HG03457 (cell line): ENCODE measurements at regions not wholly inside any gene's neighbourhood (a gene's known extent, or its start where the extent isn't known, plus 50 kb on each side); places are given as distances from the start of the nearest gene placed in this dataset.

Experiments used
- ATAC-seq: cut with Tn5 transposase; IDR thresholded peaks from one replicate; pipeline ENCODE4 v1.9.1; 2021; ENCODE audit warnings: moderate number of reproducible peaks; ENCODE audit not compliant: unreplicated experiment

DNA sequence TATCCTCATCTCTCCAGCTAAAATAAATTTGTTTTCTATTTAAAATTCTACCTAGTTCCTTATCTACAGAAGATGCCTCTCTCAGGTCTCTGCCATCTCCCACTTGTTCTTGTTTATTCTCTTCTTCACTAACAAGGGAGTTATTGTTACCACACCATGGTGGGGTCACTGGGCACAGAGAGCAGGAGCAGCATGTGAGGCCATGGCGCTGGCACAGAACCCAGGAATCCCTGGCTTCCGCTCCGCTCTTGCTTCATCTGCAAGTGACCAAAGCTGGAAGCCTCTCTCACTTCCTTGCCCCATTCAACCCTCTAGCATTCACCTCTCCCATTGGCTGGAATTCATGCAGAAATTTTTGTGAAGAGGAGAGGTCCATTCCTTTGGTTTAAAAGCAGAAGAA is 190.7 kb upstream of the NCAM1 start:
- no peak for ATAC-seq

DNA sequence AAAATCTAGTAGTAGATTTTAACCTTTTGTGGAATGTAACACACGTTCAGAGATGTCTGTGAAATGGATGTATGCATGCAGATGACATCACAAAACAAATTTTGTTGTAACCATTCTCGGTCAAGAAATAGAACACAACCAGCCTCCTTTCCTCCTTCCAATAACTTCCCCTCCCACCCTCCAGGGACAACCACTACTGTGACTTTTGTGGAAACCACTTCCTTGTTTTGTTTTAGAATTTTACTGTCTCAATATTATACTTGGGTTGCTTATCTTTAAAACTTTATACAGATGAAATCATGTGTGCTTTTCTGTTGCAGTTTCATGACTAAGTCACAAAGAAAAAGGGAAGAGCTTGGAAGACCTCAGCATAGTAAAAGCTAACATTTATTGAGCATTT is 189.4 kb upstream of the NCAM1 start:
- ATAC-seq, result no peak

DNA sequence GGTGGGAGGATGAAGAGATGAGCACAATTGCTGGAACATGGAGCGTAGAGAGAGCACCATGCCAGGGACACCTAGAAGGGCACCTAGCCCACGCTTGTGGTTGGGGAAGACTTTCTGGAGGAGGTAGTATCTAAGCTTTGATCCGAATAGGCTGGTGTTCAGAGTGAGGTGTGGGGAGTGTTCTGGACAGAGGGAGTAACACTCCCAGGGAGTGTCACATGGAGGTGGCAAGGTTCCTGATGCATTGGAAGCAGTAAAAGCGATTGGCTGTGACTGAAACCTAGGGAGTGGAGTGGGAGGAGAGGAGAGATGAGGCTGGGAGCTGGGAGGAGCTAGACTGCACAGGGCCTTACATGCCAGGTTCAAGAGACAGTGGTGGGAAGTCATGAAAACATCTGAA is 188.0 kb upstream of the NCAM1 start:
- no peak for ATAC-seq

DNA sequence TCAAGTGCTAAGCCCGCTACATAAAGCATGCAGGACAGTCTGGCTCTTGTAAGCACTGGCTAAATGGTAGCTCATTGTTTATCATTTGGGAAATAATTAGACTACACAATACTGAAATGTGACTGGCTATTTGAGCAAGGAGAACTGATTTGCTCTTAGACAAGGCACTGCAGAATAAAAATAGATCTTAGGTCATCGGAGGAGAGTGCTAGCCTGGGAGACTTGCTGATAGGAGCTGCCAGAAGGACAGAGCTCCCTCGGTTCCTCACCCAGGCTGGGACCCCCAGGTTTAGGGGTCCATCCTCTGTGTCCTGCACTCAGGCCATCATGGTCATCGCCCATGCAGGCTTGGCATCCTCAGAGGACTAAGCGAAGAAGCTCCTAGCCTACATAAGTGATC is 184.4 kb upstream of the NCAM1 start:
- no peak for ATAC-seq

DNA sequence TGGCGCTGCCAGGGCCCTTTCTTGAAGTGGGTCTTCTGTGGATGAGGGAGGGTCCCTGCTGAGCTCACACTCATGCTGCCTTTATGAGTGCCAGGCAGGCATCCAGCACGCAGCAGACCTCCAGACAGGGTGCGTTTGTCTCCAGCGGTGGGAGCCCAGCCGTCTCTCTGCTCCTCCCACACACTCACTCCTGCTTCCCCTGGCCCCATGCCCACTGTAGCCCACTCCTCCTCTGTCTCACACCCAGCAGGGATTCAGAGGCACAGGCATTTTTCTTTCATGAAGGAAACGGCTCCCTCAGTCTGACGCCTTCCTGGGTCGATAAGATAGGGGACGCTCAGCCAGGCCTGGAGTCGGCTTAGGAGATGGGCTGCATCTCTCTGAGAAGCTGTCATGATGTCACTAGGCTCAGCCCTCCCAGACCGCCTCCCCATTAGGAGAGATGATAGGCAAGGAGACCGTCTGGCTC is 183.9 kb upstream of the NCAM1 start:
- ATAC-seq, result no peak

DNA sequence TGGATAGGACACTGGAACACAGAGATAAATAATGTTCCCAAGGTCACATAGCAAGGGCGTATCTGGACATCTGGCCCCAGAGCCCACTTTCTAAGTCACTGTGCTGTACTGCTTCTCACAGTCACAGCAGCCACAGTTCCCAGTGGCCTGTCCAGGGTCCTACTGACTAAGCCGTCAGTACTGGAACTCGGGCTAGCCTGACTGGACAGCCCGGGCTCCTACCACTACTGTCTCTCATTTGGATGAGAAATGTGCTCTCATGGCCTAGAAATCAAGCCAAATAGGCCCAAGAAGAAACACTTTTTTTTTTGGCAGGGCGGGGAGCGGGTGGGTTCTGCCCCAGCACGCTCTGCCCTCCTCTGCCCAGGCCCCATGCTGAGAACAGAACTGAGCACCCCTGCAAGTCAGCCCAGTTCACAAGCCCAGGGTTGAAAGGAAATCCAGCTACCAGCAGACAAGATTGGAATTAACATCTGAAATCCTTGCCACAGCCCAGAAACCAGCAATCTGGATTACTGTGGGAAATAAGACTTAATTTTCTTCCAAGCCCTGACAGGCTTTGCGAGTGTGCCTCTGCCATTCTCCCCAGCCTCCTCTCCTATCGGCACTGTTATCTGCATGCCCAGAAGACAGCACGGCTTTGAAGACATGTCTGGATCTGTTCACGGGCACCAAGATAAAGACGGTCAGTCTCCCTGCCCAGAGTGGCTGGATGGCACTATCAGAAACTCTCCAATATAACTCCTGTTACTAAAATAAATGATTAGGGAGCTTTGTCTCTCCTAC is 182.9 kb upstream of the NCAM1 start:
- no peak for ATAC-seq

DNA sequence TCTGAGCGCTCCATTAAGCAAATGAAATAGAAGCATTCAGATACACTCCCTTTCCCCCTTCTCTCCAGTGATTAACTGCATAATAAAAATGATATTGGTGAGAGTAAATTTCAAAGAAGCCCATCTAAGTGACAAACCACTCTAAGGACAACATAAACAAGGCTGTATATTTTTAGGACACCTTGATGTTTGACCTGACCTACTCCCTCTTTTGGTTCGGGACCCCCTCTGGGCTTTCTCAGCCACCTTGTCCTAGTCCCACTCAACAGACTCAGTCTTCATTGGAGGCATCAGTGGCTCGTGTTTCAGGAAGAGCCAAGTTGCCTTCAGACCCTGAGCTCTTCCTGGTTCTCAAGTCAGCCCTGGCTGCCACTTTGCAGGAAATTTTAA is 182.3 kb upstream of the NCAM1 start:
- ATAC-seq, result no peak

DNA sequence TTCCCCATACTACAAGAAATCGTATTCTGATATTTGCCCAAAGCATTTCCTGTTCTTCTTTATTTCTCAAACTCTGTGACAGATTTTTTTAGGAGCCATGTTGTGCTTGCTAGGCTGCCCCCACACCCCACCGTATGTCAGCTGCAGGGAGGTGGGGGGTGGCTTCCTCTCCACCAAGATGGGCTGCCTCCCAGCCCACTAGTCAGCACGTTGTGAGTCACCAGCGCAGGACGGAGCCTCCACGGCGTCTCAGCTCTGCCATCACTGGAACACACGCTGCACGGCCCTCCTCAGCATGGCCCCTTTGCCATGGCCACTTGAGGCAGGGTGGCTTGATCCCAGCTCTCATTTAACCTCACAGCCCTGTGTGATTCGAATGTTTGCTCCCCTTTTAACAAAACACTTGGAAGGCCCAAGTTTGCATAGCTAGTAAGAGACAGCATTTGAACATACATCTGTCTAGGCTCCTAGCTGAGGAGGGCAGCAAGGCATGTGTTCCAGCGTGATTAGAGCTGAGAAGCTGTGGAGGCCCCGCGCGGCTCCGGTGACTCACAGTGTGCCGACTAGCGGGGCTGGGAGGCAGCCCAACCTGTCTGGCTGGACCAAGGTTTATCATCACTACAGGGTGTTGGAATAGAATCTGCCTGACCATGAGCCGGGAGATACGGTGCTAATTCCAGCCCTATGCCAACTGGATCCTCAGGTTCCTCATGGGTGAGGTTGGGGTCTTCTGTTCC is 180.7 kb upstream of the NCAM1 start:
- ATAC-seq, result no peak

DNA sequence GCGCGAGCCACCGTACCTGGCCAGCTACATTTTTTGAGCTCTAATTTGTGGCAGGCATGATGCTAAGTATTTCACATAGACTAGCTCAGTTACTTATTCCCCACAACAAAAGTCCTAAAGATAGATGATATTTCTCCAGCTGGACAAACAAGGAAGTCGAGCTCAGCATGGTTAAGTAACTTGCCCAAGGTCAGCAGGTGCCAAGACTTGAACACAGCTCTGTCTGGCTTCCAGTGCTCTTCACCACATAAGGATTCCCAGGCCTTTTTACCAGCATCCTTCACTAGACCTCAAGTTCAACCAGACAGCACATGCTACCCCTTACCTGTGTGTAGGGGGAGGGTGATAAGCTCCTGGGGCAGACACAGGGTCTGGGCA is 177.3 kb upstream of the NCAM1 start:
- ATAC-seq, result no peak

DNA sequence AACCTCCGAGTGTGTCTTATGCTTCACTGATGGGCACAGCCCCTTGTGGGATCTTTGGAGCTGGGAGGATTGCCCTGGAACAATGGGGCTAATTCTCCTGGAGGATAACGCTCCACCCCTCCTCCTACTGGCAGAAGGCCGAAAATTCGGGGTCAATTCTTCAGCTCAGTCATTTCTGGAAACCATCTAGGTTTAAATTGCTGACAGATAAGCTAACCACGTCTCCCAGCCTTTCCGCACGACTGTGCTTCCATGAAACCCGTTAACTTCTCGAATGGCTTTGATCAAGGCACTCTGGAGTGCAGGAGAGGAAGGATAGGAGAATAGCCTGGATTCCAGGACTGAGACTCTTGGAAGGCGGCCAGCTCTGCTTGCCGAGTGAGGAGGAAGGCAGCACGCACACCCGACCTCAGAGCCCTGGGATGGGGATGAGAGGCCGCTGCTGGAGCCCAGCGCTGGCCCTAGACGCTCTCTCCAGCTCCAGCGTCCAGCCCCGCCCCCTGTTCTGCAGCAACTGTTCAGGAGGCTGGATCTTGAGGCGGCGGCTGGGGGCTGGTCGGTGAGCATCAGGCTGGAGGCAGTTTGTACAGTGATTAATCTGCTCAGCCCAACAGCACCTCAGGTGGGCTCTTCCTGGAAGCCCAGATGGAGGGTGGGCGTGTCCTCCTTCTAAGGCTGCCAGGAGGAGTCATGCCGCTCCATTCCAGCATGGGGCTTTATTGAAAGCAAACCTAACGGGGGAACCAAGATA is 176.7 kb upstream of the NCAM1 start:
- ATAC-seq, result no peak

DNA sequence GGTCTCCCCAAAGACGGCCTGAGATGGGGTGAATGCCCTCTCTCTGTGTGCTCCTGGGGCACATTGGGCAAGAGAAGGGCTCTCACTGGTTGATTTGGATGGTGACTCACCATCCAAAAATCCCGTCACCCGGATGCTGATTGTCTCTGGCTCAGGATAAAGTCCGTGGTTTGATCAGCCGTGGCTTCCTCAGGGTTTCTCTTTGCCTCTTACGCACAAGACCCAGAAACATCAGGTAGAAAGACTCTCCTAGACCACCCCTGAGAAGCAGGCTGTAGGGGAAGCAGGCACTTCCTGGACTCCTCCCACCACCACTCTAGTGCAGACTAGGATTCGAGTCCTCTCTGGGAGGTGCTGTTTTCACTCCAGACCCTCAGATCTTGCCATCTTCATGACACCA is 176.1 kb upstream of the NCAM1 start:
- no peak for ATAC-seq

DNA sequence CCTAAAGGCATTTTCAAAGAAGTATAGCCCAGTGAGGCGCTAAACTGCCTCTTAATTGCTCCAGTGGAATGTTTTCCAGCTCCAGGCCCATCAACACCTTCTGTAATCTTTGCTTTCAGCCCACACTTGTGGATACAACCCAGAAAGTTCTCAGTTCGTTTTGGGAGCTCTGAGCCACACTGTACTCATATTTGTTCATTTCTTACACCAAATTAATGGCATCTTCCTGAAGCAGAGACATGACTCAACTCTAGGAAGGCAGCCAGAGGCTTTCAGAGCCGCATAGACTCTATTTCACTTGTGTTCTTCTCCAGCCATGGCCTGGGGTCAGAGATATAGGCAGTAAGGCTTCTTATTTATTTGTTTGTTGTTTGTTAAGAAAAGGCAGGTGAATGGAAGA is 175.5 kb upstream of the NCAM1 start:
- no peak for ATAC-seq

DNA sequence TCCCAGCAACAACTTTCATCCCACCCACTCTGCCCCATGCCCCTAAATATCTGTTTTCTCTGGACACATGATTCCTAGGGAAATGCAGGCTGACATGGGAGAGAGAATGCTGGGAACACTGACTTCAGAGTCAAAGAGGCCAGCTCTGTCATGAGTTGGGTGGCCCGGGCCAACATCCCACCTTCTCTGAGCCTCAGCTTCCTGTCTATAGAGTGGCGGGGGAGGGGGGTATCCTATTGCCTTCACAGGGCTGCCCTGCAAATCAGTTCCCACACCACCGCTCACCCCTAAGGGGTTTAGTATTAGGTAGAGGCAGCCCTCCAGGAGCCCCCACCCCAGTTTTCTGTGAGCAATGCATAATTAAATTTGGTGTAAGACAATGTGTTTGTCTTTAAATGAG is 175.0 kb upstream of the NCAM1 start:
- no peak for ATAC-seq

DNA sequence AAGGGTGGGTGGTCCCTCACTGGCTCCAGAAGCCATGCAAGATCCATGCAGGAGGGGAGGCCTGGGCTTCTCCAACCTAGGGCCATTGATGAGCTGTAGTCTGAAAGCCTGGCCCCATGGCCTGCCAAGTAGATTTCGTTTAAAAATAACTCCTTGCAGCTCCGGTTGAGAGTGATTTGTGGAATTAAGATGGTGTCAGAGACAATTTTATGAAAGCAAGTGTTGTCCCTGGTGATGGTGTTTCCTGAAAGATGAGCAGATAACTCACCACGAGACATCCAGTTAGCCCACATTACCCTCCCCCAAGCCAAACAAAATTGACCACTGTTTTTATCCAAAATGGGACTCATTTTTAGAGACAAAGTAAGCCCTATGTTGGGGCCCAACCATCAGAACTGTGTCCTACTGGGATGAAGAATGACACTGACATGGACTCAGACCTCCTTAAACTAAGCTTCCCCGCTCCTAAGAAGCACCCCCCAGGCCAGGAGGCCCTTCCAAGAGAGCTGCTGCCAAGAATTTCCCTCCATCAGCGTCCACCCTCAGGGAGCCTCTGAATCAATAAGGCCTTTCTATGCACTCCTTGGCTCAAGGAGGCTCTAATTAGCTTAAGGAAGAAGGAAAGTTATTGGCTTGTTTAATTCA is 174.2 kb upstream of the NCAM1 start:
- ATAC-seq, result no peak

DNA sequence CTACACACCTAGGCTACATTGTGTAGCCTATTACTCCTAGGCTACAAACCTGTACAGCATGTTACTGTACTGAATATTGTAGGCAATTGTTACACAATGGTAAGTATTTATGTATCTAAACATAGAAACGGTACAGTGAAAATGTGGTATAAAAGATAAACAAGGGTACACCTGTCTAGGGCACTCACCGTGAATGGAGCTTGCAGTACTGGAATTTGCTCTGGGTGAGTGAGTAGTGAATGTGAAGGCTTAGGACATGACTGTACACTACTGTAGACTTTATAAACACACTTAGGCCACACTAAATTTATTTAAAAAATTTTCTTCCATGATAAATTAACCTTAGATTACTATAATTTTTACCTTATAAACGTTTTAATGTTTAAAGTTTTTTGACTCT is 171.7 kb upstream of the NCAM1 start:
- ATAC-seq, result no peak

DNA sequence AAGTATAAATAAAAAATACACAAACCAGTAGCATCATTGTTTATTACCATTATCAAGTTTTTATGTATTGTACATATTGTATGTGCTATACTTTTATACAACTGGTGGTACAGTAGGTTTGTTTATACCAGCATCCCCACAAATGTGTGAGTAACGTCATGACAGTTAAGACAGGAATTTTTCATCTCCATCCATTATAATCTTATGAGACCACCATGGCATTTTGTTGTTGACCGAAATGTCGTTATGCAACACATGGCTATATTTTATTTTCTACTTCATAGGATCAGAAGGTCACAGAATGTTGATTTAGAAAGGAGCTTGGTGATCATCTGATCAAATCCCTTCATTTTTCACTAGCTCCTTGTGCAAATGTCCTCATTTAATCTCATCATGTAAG is 170.9 kb upstream of the NCAM1 start:
- ATAC-seq, result no peak

DNA sequence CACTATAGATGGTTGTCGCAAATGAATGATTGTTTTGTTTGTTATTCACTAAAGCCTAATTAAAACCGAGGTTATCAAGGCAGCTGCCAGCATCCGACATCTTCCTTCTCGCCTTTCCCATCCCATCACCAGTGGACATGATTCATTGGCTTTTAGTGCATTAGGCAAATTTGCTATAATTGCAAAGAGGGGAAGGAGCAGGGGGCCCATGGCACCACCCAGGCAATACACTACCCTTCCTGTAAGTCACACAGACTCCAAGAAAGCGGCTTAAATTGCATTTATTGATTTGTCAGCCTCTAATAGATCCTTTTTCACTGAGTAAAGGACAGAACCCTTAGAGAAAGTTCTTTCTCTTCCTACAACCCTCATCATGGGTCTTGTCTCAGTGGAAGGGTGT is 169.2 kb upstream of the NCAM1 start:
- no peak for ATAC-seq

DNA sequence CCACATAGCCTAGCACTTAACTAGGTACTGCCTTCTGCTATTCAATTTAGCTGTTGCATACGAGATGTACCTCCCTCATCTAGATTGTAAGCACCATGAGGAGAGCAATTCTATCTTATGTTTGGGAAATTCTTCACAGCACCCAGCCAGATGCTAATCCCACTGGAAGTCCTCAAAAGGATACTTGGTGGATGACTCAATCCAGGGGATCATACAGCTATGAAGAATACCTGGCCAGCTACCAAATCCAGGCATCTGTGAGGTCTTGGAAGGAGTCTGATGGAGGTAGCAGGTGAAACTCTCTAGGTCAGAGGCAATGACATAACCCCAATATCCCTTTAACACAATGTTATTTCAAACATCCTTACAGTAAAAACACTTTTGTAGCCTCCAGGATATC is 167.8 kb upstream of the NCAM1 start:
- no peak for ATAC-seq

DNA sequence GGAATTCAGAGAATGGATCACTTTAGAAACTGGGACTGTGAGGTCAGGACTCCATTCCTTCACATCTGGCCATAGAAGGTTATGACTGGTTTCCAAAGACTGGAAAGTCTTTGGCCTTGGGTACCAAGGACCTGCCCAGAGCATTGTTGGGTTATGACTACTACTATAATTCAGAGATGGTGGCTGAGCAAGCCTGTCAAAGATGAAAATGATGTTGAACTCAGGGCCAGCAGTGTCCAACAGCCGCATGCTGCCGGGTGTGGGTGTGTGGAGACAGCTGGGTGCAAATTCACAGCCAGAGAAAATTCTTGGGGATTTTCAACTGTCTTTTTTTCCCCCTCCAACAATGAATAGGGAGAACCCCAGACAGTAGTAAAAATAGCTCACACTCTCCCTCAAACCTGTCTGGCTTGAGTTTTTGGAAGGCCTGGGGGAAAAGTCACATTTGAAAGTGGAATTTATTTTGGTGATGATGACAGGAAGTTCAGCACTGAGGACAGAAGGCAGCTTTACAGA is 166.8 kb upstream of the NCAM1 start:
- ATAC-seq, result no peak

DNA sequence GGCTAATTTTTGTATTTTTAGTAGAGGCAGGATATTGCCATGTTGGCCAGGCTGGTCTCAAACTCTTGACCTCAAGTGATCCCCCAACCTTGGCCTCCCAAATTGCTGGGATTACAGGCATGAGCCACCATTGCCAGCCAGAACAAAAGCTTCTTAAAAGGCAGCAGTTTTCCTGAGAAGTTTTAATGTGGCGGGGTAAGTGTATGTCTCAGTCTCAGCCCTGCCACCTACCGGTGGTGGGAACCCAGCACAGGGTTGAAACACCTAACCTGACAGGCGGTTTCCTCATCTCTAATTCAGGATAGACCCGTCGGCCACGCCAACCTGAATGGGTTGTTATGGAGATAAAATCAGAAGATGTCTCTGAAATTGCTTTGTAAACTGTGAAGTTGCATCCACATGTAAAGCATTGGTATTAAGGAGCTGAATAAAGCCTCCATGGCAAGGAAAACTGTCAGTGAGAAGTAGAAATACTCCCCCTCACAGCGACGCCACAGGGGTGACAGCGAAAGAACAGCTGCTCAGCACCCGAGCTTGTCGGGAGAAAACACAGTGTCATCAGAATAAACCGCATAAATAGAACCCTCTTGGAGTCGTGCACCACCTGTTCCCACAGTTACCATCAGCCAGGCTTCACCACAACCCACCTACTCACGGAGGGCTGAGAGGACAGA is 165.9 kb upstream of the NCAM1 start:
- no peak for ATAC-seq
